ENCODE measurements at regions not wholly inside any gene's neighbourhood (a gene's known extent, or its start where the extent isn't known, plus 50 kb on each side); places are given as distances from the start of the nearest gene placed in this dataset.
A peak's percentile ranks its signal among the peaks of the same experiment; 100 is the strongest.

DNA sequence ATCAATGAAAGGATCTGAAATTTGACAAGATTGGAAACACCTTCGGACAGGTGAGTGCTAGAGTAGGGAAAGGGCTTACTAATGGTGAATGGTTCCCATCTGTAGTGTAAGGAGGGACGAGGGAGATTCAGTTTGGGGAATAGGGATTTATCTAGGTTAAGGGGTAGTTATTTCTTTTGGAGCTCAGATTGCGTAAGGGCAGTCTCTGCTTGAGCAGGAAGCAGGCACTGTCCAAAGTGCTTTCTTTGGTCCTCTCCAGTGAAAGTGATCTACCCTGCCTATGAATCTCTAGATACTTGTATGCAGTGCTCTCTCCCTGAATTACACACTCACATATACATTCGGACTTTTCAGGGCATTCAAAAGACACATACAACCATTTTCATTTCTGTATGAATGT lies 272.9 kb upstream of the FIGN start:
- Histone ChIP-seq H3K9me3 (ENCODE audit: low read depth) (no peaks in the 10 kb centered on the region), H3K9ac (no peak overlapping the region), H3K27me3 (no peaks in the 10 kb centered on the region), H4K20me1 (ENCODE audit: low read depth) (no peaks in the 10 kb centered on the region), H3K79me2 (ENCODE audit: low read depth) (no peaks in the 10 kb centered on the region), H3K27ac (no peak overlapping the region), H2AFZ (replicated peaks) (no peak overlapping the region), H3F3A (ENCODE audit: low read depth) (no peaks in the 10 kb centered on the region), H3K4me2 (no peak overlapping the region), H3K36me3 (no peaks in the 10 kb centered on the region), H3K4me3 (no peak overlapping the region), H3K4me1 (peaks cover 16% of the 10 kb centered on the region)
- Mint-ChIP-seq H3K36me3 (no peaks in the 10 kb centered on the region), H3K27me3 (ENCODE audit: insufficient read depth, low read depth) (peaks cover 2% of the 10 kb centered on the region), H3K4me1 (peaks cover 15% of the 10 kb centered on the region), H3K4me3 (no peak overlapping the region), H3K9me3 (no peaks in the 10 kb centered on the region), H3K27ac (no peak overlapping the region)
- DNase-seq (ENCODE audit: low spot score), result no peak
- TF ChIP-seq, protein P1, sequence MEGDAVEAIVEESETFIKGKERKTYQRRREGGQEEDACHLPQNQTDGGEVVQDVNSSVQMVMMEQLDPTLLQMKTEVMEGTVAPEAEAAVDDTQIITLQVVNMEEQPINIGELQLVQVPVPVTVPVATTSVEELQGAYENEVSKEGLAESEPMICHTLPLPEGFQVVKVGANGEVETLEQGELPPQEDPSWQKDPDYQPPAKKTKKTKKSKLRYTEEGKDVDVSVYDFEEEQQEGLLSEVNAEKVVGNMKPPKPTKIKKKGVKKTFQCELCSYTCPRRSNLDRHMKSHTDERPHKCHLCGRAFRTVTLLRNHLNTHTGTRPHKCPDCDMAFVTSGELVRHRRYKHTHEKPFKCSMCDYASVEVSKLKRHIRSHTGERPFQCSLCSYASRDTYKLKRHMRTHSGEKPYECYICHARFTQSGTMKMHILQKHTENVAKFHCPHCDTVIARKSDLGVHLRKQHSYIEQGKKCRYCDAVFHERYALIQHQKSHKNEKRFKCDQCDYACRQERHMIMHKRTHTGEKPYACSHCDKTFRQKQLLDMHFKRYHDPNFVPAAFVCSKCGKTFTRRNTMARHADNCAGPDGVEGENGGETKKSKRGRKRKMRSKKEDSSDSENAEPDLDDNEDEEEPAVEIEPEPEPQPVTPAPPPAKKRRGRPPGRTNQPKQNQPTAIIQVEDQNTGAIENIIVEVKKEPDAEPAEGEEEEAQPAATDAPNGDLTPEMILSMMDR (IDR thresholded peaks at IDR 0.05), result no peak
- TF ChIP-seq EZH2 (IDR thresholded peaks at IDR 0.05) (no peak), EZH2phosphoT487 (IDR thresholded peaks at IDR 0.05) (no peak)

DNA sequence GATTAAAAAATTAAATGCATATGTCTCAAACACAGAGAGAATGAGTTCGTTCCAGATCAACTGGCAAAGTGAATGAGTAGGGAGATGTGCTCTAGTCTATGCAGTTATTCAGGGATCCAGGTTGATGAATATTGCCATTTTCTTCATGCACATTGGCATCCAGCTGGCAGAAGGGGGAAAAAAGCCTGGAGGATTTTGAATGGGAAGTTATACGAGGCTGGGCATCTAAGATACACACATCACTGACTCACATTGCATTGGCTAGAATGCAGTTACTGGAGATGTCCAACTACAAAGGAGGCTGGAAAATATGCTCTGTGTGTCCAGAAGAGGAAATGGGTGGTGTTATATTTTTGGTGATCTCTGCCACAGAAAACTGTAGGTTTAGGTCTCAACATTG lies 270.9 kb upstream of the FIGN start:
- no peak overlapping the region for H3K4me2 ChIP-seq
- Mint-ChIP-seq H3K36me3 (no peaks in the 10 kb centered on the region), H3K27me3 (ENCODE audit: insufficient read depth, low read depth) (peaks cover 2% of the 10 kb centered on the region), H3K27ac (peak overlapping the region; percentile 80), H3K4me3 (no peak overlapping the region), H3K4me1 (peaks cover 16% of the 10 kb centered on the region), H3K9me3 (no peaks in the 10 kb centered on the region)
- peaks cover 15% of the 10 kb centered on the region for H3K4me1 ChIP-seq
- H3K27me3 ChIP-seq, result no peaks in the 10 kb centered on the region
- no peaks in the 10 kb centered on the region for H3K79me2 ChIP-seq (ENCODE audit: low read depth)
- TF ChIP-seq, protein P1 (IDR thresholded peaks at IDR 0.05), result no peak
- TF ChIP-seq EZH2phosphoT487 (IDR thresholded peaks at IDR 0.05) (no peak), EZH2 (IDR thresholded peaks at IDR 0.05) (no peak)
- H2AFZ ChIP-seq (replicated peaks), result no peak overlapping the region
- H3K9ac ChIP-seq, result no peak overlapping the region
- H3K27ac ChIP-seq, result no peak overlapping the region
- no peaks in the 10 kb centered on the region for H3K36me3 ChIP-seq
- no peak overlapping the region for H3K4me3 ChIP-seq
- no peak for DNase-seq (ENCODE audit: low spot score)
- no peaks in the 10 kb centered on the region for H4K20me1 ChIP-seq (ENCODE audit: low read depth)
- H3F3A ChIP-seq (ENCODE audit: low read depth), result no peaks in the 10 kb centered on the region
- no peaks in the 10 kb centered on the region for H3K9me3 ChIP-seq (ENCODE audit: low read depth)

DNA sequence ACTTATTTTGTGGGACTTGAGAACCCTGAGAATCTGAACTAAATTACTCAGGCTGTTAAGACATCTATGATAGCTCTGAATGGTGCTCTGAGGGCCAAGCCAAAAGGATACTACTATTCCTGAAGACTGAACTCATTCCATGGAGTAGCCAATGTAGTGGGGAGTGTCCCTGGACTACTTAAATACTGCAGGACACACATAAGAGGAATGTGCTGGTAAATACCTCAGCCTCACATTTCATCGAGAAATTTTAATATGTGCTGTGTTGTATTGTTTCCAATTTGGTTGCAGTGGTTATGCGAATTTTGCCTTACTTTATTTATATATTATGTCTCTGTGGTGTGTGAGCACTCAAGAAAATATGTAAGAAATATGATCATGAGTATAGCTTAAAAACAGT lies 264.4 kb upstream of the FIGN start:
- no peaks in the 10 kb centered on the region for H4K20me1 ChIP-seq (ENCODE audit: low read depth)
- H3K4me2 ChIP-seq, result no peak overlapping the region
- no peaks in the 10 kb centered on the region for H3F3A ChIP-seq (ENCODE audit: low read depth)
- no peak overlapping the region for H3K4me3 ChIP-seq
- H3K36me3 ChIP-seq, result no peaks in the 10 kb centered on the region
- no peak overlapping the region for H3K9ac ChIP-seq
- H3K9me3 Mint-ChIP-seq, result no peaks in the 10 kb centered on the region
- H3K36me3 Mint-ChIP-seq, result no peaks in the 10 kb centered on the region
- H3K27ac Mint-ChIP-seq, result no peak overlapping the region
- no peak for DNase-seq (ENCODE audit: low spot score)
- H3K27ac ChIP-seq, result no peak overlapping the region
- no peak overlapping the region for H3K4me3 Mint-ChIP-seq
- no peaks in the 10 kb centered on the region for H3K27me3 ChIP-seq
- TF ChIP-seq EZH2 (IDR thresholded peaks at IDR 0.05), result no peak
- H3K9me3 ChIP-seq (ENCODE audit: low read depth), result no peaks in the 10 kb centered on the region
- H3K4me1 Mint-ChIP-seq, result peaks cover 10% of the 10 kb centered on the region
- H2AFZ ChIP-seq (replicated peaks), result no peak overlapping the region
- H3K79me2 ChIP-seq (ENCODE audit: low read depth), result no peaks in the 10 kb centered on the region
- no peaks in the 10 kb centered on the region for H3K27me3 Mint-ChIP-seq (ENCODE audit: insufficient read depth, low read depth)
- peaks cover 17% of the 10 kb centered on the region for H3K4me1 ChIP-seq

DNA sequence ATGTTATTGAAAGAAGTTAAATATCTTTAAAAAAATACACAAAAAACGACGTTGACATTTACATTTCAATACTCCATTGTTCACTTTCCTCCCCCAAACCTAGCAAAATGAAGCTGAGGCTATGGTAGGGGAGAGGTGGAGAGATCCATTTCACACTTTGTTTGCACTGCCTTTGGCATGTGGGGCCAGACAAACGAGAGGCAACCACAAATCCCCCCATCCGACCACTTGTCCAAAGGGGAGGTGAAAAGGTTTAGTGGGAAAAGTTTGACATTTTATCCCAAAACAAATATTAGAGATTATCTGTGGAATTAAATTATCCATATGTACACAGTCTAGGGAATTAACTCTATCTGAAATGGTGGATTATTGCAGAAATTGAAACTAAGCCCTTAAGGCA lies 261.7 kb upstream of the FIGN start:
- Histone ChIP-seq H3F3A (ENCODE audit: low read depth) (no peaks in the 10 kb centered on the region), H3K4me3 (no peak overlapping the region), H2AFZ (replicated peaks) (no peak overlapping the region), H3K4me1 (peaks cover 9% of the 10 kb centered on the region), H3K4me2 (no peak overlapping the region), H4K20me1 (ENCODE audit: low read depth) (no peaks in the 10 kb centered on the region), H3K9ac (no peak overlapping the region), H3K9me3 (ENCODE audit: low read depth) (no peaks in the 10 kb centered on the region), H3K27ac (no peak overlapping the region), H3K27me3 (no peaks in the 10 kb centered on the region), H3K36me3 (no peaks in the 10 kb centered on the region), H3K79me2 (ENCODE audit: low read depth) (no peaks in the 10 kb centered on the region)
- no peak for DNase-seq (ENCODE audit: low spot score)
- H3K4me3 Mint-ChIP-seq, result no peak overlapping the region
- no peak overlapping the region for H3K27ac Mint-ChIP-seq
- peaks cover 2% of the 10 kb centered on the region for H3K36me3 Mint-ChIP-seq
- peaks cover 2% of the 10 kb centered on the region for H3K27me3 Mint-ChIP-seq (ENCODE audit: insufficient read depth, low read depth)
- H3K4me1 Mint-ChIP-seq, result no peaks in the 10 kb centered on the region
- no peaks in the 10 kb centered on the region for H3K9me3 Mint-ChIP-seq
- no peak for TF ChIP-seq EZH2 (IDR thresholded peaks at IDR 0.05)
- TF ChIP-seq, protein P1 (IDR thresholded peaks at IDR 0.05), result no peak
- no peak for TF ChIP-seq EZH2phosphoT487 (IDR thresholded peaks at IDR 0.05)

Data from neural progenitor cell (in vitro differentiated cells).